Naive thymus-derived CD4-positive, alpha-beta T cell (primary cell): ENCODE measurements at regions not wholly inside any gene's neighbourhood (a gene's known extent, or its start where the extent isn't known, plus 50 kb on each side); places are given as distances from the start of the nearest gene placed in this dataset.

ENCODE experiments used
- ATAC-seq: fragments of 150-1000 bp; cut with Tn5 transposase; 2 replicates; pipeline ENCODE4 v1.10.0; 2021; ENCODE audit warnings: mild to moderate bottlenecking, moderate library complexity
- CTCF ChIA-PET: fragments of 350-600 bp; sonication (Branson Sonifier 250); formaldehyde crosslinking; loops from one replicate; lab custom pipeline; 2021; ENCODE audit warnings: antibody characterized with exemption; lab: Charles Lee
- POLR2A ChIA-PET: fragments of 350-600 bp; sonication (Branson Sonifier 250); formaldehyde crosslinking; loops from one replicate; lab custom pipeline; 2021; ENCODE audit warnings: antibody characterized with exemption, inconsistent platforms; lab: Charles Lee
- DNase-seq, 9 donors: peaks; one replicate each; pipeline versions ENCODE4 v3.0.0 to v3.0.0-alpha.2; 2020 to 2022; ENCODE audit warnings: mixed read lengths in 1 of 9
- H3K27ac ChIP-seq: one replicate; pipeline ENCODE4 v1.7.0; 2013; ENCODE audit warnings: mild to moderate bottlenecking, low read depth, low read length, moderate library complexity
- H3K27me3 ChIP-seq, 2 donors: one replicate each; pipeline ENCODE4 v1.7.0; 2013; ENCODE audit warnings: low read length in 2 of 2, mild to moderate bottlenecking in 2 of 2, moderate library complexity in 2 of 2; ENCODE audit not compliant: control insufficient read depth in 2 of 2, insufficient read depth in 2 of 2
- H3K36me3 ChIP-seq, 3 experiments: 1 replicate in 2 of 3; 2 replicates in 1 of 3; pipeline ENCODE4 v1.7.0; 2013; ENCODE audit warnings: low read length in 3 of 3, mild to moderate bottlenecking in 3 of 3, moderate library complexity in 1 of 3; ENCODE audit not compliant: insufficient read depth in 3 of 3, control insufficient read depth in 2 of 3
- H3K4me1 ChIP-seq, 2 donors: one replicate each; pipeline ENCODE4 v1.7.0; 2013; ENCODE audit warnings: low read length in 2 of 2, mild to moderate bottlenecking in 2 of 2, moderate library complexity in 1 of 2; ENCODE audit not compliant: control insufficient read depth in 2 of 2, insufficient read depth in 2 of 2
- H3K4me3 ChIP-seq: 2 replicates; pipeline ENCODE4 v1.7.0; 2013; ENCODE audit warnings: mild to moderate bottlenecking, low read length
- H3K9me3 ChIP-seq, 3 experiments: 1 replicate in 2 of 3; 2 replicates in 1 of 3; pipeline ENCODE4 v1.7.0; 2013; ENCODE audit warnings: low read length in 3 of 3; ENCODE audit not compliant: control insufficient read depth in 2 of 3
- H3K27ac Mint-ChIP-seq, 9 donors: one replicate each; pipeline ENCODE4 v1.8.0; 2020 to 2022; ENCODE audit warnings: mixed read lengths in 9 of 9, mild to moderate bottlenecking in 8 of 9, moderate library complexity in 5 of 9, inconsistent platforms in 2 of 9
- H3K27me3 Mint-ChIP-seq, 5 donors: one replicate each; pipeline ENCODE4 v1.8.0; 2021 to 2022; ENCODE audit warnings: mixed read lengths in 5 of 5, mild to moderate bottlenecking in 1 of 5
- H3K36me3 Mint-ChIP-seq, 5 donors: one replicate each; pipeline ENCODE4 v1.8.0; 2020 to 2022; ENCODE audit warnings: mixed read lengths in 5 of 5, mild to moderate bottlenecking in 3 of 5, inconsistent platforms in 1 of 5
- H3K4me1 Mint-ChIP-seq, 7 donors: one replicate each; pipeline ENCODE4 v1.8.0; 2020 to 2022; ENCODE audit warnings: mixed read lengths in 7 of 7, mild to moderate bottlenecking in 3 of 7, inconsistent platforms in 1 of 7
- H3K4me3 Mint-ChIP-seq, 10 donors: one replicate each; pipeline ENCODE4 v1.8.0; 2020 to 2022; ENCODE audit warnings: mild to moderate bottlenecking in 10 of 10, mixed read lengths in 10 of 10, moderate library complexity in 6 of 10, inconsistent platforms in 2 of 10
- H3K9me3 Mint-ChIP-seq, 11 donors: one replicate each; pipeline ENCODE4 v1.8.0; 2020 to 2022; ENCODE audit warnings: mixed read lengths in 11 of 11, mild to moderate bottlenecking in 4 of 11, inconsistent platforms in 1 of 11, moderate library complexity in 1 of 11
- intact Hi-C, 2 donors: fragments of 100-400 bp; cut with micrococcal nuclease; formaldehyde crosslinking; loops; one replicate each; pipeline ENCODE4 v1.15.1; 2023

- H3K27ac Mint-ChIP-seq = no peak overlapping the region
- Histone ChIP-seq H3K4me3 (no peak overlapping the region), H3K27ac (no peak overlapping the region), H3K36me3 (no peaks in the 10 kb centered on the region), H3K9me3 (no peaks in the 10 kb centered on the region), H3K4me1 (no peaks in the 10 kb centered on the region), H3K27me3 (no peaks in the 10 kb centered on the region)
- no peak overlapping the region for H3K4me3 Mint-ChIP-seq
- H3K36me3 Mint-ChIP-seq = peaks cover 0 to 45% (median 0%) of the 10 kb centered on the region in 5 donors
- DNase-seq (no peak), ATAC-seq (no peak)
- peaks cover 0 to 28% (median 0%) of the 10 kb centered on the region in 11 donors for H3K9me3 Mint-ChIP-seq
- CTCF ChIA-PET = no interaction called here
- intact Hi-C loops = no loop called here
- peaks cover 0 to 46% (median 0%) of the 10 kb centered on the region in 7 donors for H3K4me1 Mint-ChIP-seq
- no peaks in the 10 kb centered on the region for H3K27me3 Mint-ChIP-seq
- POLR2A ChIA-PET = no interaction called here
Measured at GRCh38 chr7:21346297-21346696, 81.6 kb upstream of the SP4 start.

- Mint-ChIP-seq H3K27ac (peak overlapping the region; percentile 76 to 95 (median 89)), H3K9me3 (peaks cover 0 to 14% (median 0%) of the 10 kb centered on the region in 11 donors), H3K4me1 (peaks cover 39 to 68% (median 54%) of the 10 kb centered on the region in 7 donors), H3K27me3 (no peaks in the 10 kb centered on the region), H3K4me3 (peak overlapping the region; percentile 51 to 86 (median 76)), H3K36me3 (peaks cover 0 to 30% (median 0%) of the 10 kb centered on the region in 5 donors)
- ATAC-seq = peak; percentile 80
- ChIA-PET CTCF (interaction anchor here (0.9 kb wide), 1 partner anchor 74 kb away, joined by 3 read pairs; no protein-coding TSS in a partner anchor), POLR2A (interaction anchor here (0.7 to 1.3 kb wide), 3 partner anchors 75 to 174 kb away, joined by 3 to 7 read pairs (median 3); partner anchors contain the start of gene SP4)
- Histone ChIP-seq H3K36me3 (no peaks in the 10 kb centered on the region), H3K4me1 (peaks cover 41 to 56% of the 10 kb centered on the region in 2 donors), H3K4me3 (peak overlapping the region; percentile 22), H3K27ac (peak overlapping the region; percentile 43), H3K27me3 (no peaks in the 10 kb centered on the region), H3K9me3 (no peaks in the 10 kb centered on the region)
- peak in 7 of 9 donors; percentile 25 to 60 (median 47) for DNase-seq
- intact Hi-C loops = loop anchor here (1.0 to 10.0 kb wide), 7 partner anchors 14 to 1342 kb away; partner anchors contain the start of gene CDCA7L (in 1 of the 2)
Measured at GRCh38 chr7:21352540-21353387, 75.1 kb upstream of the SP4 start.

- no peaks in the 10 kb centered on the region for H3K27me3 Mint-ChIP-seq
- H3K36me3 ChIP-seq = no peaks in the 10 kb centered on the region
- CTCF ChIA-PET = interaction anchor here (0.9 kb wide), 1 partner anchor 73 kb away, joined by 3 read pairs; no protein-coding TSS in a partner anchor
- H3K27me3 ChIP-seq = no peaks in the 10 kb centered on the region
- H3K36me3 Mint-ChIP-seq = peaks cover 0 to 28% (median 0%) of the 10 kb centered on the region in 5 donors
- DNase-seq (no peak), ATAC-seq (no peak)
- POLR2A ChIA-PET = interaction anchor here (1.1 to 1.3 kb wide), 2 partner anchors 74 to 173 kb away, joined by 3 to 7 read pairs; partner anchors contain the start of gene SP4
- H3K4me1 Mint-ChIP-seq = peaks cover 39 to 67% (median 54%) of the 10 kb centered on the region in 7 donors
- intact Hi-C loops = loop anchor here (1.0 to 10.0 kb wide), 6 partner anchors 15 to 1341 kb away; partner anchors contain the start of gene CDCA7L (in 1 of the 2)
- peaks cover 41 to 63% of the 10 kb centered on the region in 2 donors for H3K4me1 ChIP-seq
- peak overlapping the region; percentile 43 for H3K27ac ChIP-seq
- peak overlapping the region; percentile 9 to 86 (median 76) for H3K4me3 Mint-ChIP-seq
- H3K9me3 ChIP-seq = no peaks in the 10 kb centered on the region
- peaks cover 0 to 10% (median 0%) of the 10 kb centered on the region in 11 donors for H3K9me3 Mint-ChIP-seq
- H3K4me3 ChIP-seq = peak overlapping the region; percentile 22
- peak overlapping the region; percentile 76 to 95 (median 89) for H3K27ac Mint-ChIP-seq
Measured at GRCh38 chr7:21353388-21353780, 74.5 kb upstream of the SP4 start.

- no peaks in the 10 kb centered on the region for H3K27me3 Mint-ChIP-seq
- H3K27ac Mint-ChIP-seq = peak overlapping the region in 6 of 9 donors; percentile 13 to 95 (median 85)
- DNase-seq (no peak), ATAC-seq (no peak)
- Histone ChIP-seq H3K27ac (no peak overlapping the region), H3K27me3 (no peaks in the 10 kb centered on the region), H3K4me3 (no peak overlapping the region), H3K36me3 (no peaks in the 10 kb centered on the region), H3K4me1 (peaks cover 41 to 72% of the 10 kb centered on the region in 2 donors), H3K9me3 (no peaks in the 10 kb centered on the region)
- POLR2A ChIA-PET = no interaction called here
- CTCF ChIA-PET = no interaction called here
- peaks cover 41 to 76% (median 62%) of the 10 kb centered on the region in 7 donors for H3K4me1 Mint-ChIP-seq
- H3K4me3 Mint-ChIP-seq = peak overlapping the region in 9 of 10 donors; percentile 40 to 86 (median 66)
- peaks cover 0 to 33% (median 0%) of the 10 kb centered on the region in 5 donors for H3K36me3 Mint-ChIP-seq
- H3K9me3 Mint-ChIP-seq = peaks cover 0 to 10% (median 0%) of the 10 kb centered on the region in 11 donors
- intact Hi-C loops = loop anchor here (5.0 to 10.0 kb wide), 2 partner anchors 67 to 1341 kb away; no protein-coding TSS in a partner anchor
Measured at GRCh38 chr7:21354284-21354683, 73.6 kb upstream of the SP4 start.

- H3K9me3 Mint-ChIP-seq = peaks cover 0 to 10% (median 0%) of the 10 kb centered on the region in 11 donors
- peak; percentile 87 for ATAC-seq
- peak in 8 of 9 donors; percentile 20 to 63 (median 48) for DNase-seq
- CTCF ChIA-PET = interaction anchor here (0.6 to 1.0 kb wide), 2 partner anchors 21 to 99 kb away, joined by 3 read pairs; no protein-coding TSS in a partner anchor
- Histone ChIP-seq H3K4me1 (peaks cover 41 to 82% of the 10 kb centered on the region in 2 donors), H3K4me3 (peak overlapping the region; percentile 1), H3K27me3 (no peaks in the 10 kb centered on the region), H3K27ac (peak overlapping the region; percentile 14), H3K9me3 (no peaks in the 10 kb centered on the region), H3K36me3 (no peaks in the 10 kb centered on the region)
- peaks cover 0 to 36% (median 0%) of the 10 kb centered on the region in 5 donors for H3K36me3 Mint-ChIP-seq
- POLR2A ChIA-PET = interaction anchor here (3.8 kb wide), 1 partner anchor 72 kb away, joined by 15 read pairs; the partner anchor contains the start of gene SP4
- peak overlapping the region; percentile 7 to 86 (median 70) for H3K4me3 Mint-ChIP-seq
- intact Hi-C loops = loop anchor here in 1 of 2 donors (1.0 to 10.0 kb wide), 5 partner anchors 11 to 1339 kb away; no protein-coding TSS in a partner anchor
- H3K27me3 Mint-ChIP-seq = no peaks in the 10 kb centered on the region
- H3K27ac Mint-ChIP-seq = peak overlapping the region; percentile 7 to 95 (median 81)
- H3K4me1 Mint-ChIP-seq = peaks cover 44 to 87% (median 66%) of the 10 kb centered on the region in 7 donors
Measured at GRCh38 chr7:21355406-21355874, 72.4 kb upstream of the SP4 start.

GRCh38 chr7:21356616-21357015 lies 71.3 kb upstream of the SP4 start:
- ATAC-seq (no peak), DNase-seq (no peak)
- Mint-ChIP-seq H3K4me1 (peaks cover 47 to 91% (median 71%) of the 10 kb centered on the region in 7 donors), H3K9me3 (peaks cover 0 to 15% (median 0%) of the 10 kb centered on the region in 11 donors), H3K27me3 (no peaks in the 10 kb centered on the region), H3K27ac (peak overlapping the region in 3 of 9 donors; percentile 28 to 95 (median 48)), H3K4me3 (peak overlapping the region in 2 of 10 donors; percentile 28 to 86), H3K36me3 (peaks cover 0 to 44% (median 0%) of the 10 kb centered on the region in 5 donors)
- Histone ChIP-seq H3K27me3 (no peaks in the 10 kb centered on the region), H3K4me1 (peaks cover 41 to 89% of the 10 kb centered on the region in 2 donors), H3K4me3 (no peak overlapping the region), H3K36me3 (no peaks in the 10 kb centered on the region), H3K27ac (no peak overlapping the region), H3K9me3 (no peaks in the 10 kb centered on the region)
- ChIA-PET CTCF (no interaction called here), POLR2A (interaction anchor here (3.8 kb wide), 1 partner anchor 71 kb away, joined by 15 read pairs; the partner anchor contains the start of gene SP4)
- intact Hi-C loops = loop anchor here in 1 of 2 donors (10.0 kb wide), 1 partner anchor 1338 kb away; no protein-coding TSS in a partner anchor
